ENCODE measurements at regions not wholly inside any gene's neighbourhood (a gene's known extent, or its start where the extent isn't known, plus 50 kb on each side); places are given as distances from the start of the nearest gene placed in this dataset.

- H4K5ac ChIP-seq (ENCODE audit: low read depth, low read length), result no peak overlapping the region; the same call in 1 of the 2 replicates
- ChIA-PET POLR2A (ENCODE audit: unreplicated experiment) (no interaction called here), CTCF (interaction anchor here (0.6 kb wide), 2 partner anchors 10 to 659 kb away, joined by 3 to 4 read pairs; no protein-coding TSS in a partner anchor)
- H3K4ac ChIP-seq (ENCODE audit: low read depth, low read length), result peak overlapping the region; percentile 42
- H3K9ac ChIP-seq (ENCODE audit: low read depth, low read length), result no peak overlapping the region
- no peak overlapping the region for H2AK9ac ChIP-seq (replicated peaks; ENCODE audit: low read depth, low read length, poor library complexity)
- H2BK20ac ChIP-seq (ENCODE audit: low read depth, low read length), result peak overlapping the region; percentile 88
- peak overlapping the region; percentile 60 for H2BK120ac ChIP-seq (ENCODE audit: low read depth, low read length)
- H3K23ac ChIP-seq (ENCODE audit: low read depth, low read length), result peak overlapping the region; percentile 1; the same call in 1 of the 2 replicates
- no peak overlapping the region for H3K4me3 ChIP-seq (ENCODE audit: insufficient read depth, low read depth, low read length)
- no peak overlapping the region for H3K56ac ChIP-seq (ENCODE audit: extremely low read depth, insufficient read depth, low read length)
- H2BK5ac ChIP-seq (ENCODE audit: low read depth, low read length, poor library complexity, severe bottlenecking), result peak overlapping the region; percentile 72
- H3K27ac ChIP-seq (ENCODE audit: insufficient read depth, low read length), result no peak overlapping the region
- intact Hi-C loops (cut with micrococcal nuclease) (no loop called here), dilution Hi-C loops (cut with HindIII; ENCODE audit: low sequenced_read_pairs, unreplicated experiment) (no loop called here), in situ Hi-C loops (cut with MboI; ENCODE audit: low sequenced_read_pairs) (no loop called here)
- peak overlapping the region; percentile 50; the same call in 1 of the 2 replicates for H3K18ac ChIP-seq (ENCODE audit: low read depth, low read length)
- H3K79me1 ChIP-seq (ENCODE audit: low read depth in 1 of 2, low read length in 2 of 2), result no peaks in the 10 kb centered on the region
- peaks cover 5% of the 10 kb centered on the region for H3K4me1 ChIP-seq (ENCODE audit: control insufficient read depth, insufficient read depth, low read length)
- no peaks in the 10 kb centered on the region for H3K36me3 ChIP-seq (ENCODE audit: control insufficient read depth, insufficient read depth, low read length)
- no TSS peak for BruUV-seq (replicated peaks)
- ATAC-seq (ENCODE audit: low read depth), result no peak
- H3K9me3 ChIP-seq (ENCODE audit: control insufficient read depth, insufficient read depth, low read length), result no peaks in the 10 kb centered on the region
- WGBS, 2 experiments (ENCODE audit: extremely low coverage in 2 of 2, insufficient read length in 1 of 2), result no CpG with 5 or more reads among the region's 4 CpGs
- H2AFZ ChIP-seq (replicated peaks; ENCODE audit: low read length, poor library complexity), result peak overlapping the region; percentile 46
- no peaks in the 10 kb centered on the region for H4K20me1 ChIP-seq (ENCODE audit: insufficient read depth, low read length)
- H4K91ac ChIP-seq (ENCODE audit: insufficient read depth, low read depth, low read length), result peak overlapping the region; percentile 47
- no peaks in the 10 kb centered on the region for H3K27me3 ChIP-seq (ENCODE audit: control insufficient read depth, insufficient read depth, low read length)
- H2BK15ac ChIP-seq (ENCODE audit: low read depth, low read length), result peak overlapping the region; percentile 65; the same call in 1 of the 3 replicates
- DNase-seq, result no peak
- H3K14ac ChIP-seq (replicated peaks; ENCODE audit: low read depth, low read length), result peak overlapping the region; percentile 7; the same call in 1 of the 2 replicates
- H3K4me2 ChIP-seq (ENCODE audit: low read depth, low read length), result no peak overlapping the region
- peak overlapping the region; percentile 66; the same call in 1 of the 2 replicates for H2AK5ac ChIP-seq (ENCODE audit: low read depth, low read length)
- peaks cover 9% of the 10 kb centered on the region for H3K9me1 ChIP-seq (ENCODE audit: insufficient read depth, low read length)
- TF ChIP-seq RFX5 (IDR thresholded peaks at IDR 0.05; ENCODE audit: low read depth, low read length) (no peak), NFE2L2 (IDR thresholded peaks at IDR 0.05; ENCODE audit: low read depth, low read length) (no peak), FOS (IDR thresholded peaks at IDR 0.05; ENCODE audit: low read depth, low read length) (no peak), POLR2A (IDR thresholded peaks at IDR 0.05; ENCODE audit: low read depth, low read length) (no peak), CTCF (conservative IDR thresholded peaks at IDR 0.05; ENCODE audit: low read depth, low read length) (no peak), SMC3 (IDR thresholded peaks at IDR 0.05; ENCODE audit: low read depth, low read length) (no peak)
- H4K8ac ChIP-seq (ENCODE audit: low read depth in 2 of 2, low read length in 2 of 2), result peak overlapping the region in 1 of 2 experiments; percentile 8; a peak in 2 of 4 replicates
Measured at GRCh38 chr11:80104191-80104590, 663.4 kb upstream of the TENM4 start.
